GM18505 (cell line): ENCODE measurements at regions not wholly inside any gene's neighbourhood (a gene's known extent, or its start where the extent isn't known, plus 50 kb on each side); places are given as distances from the start of the nearest gene placed in this dataset.

Experiments
- ATAC-seq: cut with Tn5 transposase; IDR thresholded peaks from one replicate; pipeline ENCODE4 v1.9.1; 2021; ENCODE audit not compliant: unreplicated experiment
- POLR2A ChIP-seq: IDR thresholded peaks from 4 replicates; pipeline ENCODE4 v1.6.1; 2011; ENCODE audit warnings: borderline replicate concordance; ENCODE audit not compliant: insufficient read depth, insufficient read length; ENCODE audit errors: extremely low read depth

GRCh38 chr9:28900406-28900805 lies 1327.1 kb upstream of the C9orf72 start:
- ATAC-seq: no peak
- no peak for TF ChIP-seq POLR2A

DNA sequence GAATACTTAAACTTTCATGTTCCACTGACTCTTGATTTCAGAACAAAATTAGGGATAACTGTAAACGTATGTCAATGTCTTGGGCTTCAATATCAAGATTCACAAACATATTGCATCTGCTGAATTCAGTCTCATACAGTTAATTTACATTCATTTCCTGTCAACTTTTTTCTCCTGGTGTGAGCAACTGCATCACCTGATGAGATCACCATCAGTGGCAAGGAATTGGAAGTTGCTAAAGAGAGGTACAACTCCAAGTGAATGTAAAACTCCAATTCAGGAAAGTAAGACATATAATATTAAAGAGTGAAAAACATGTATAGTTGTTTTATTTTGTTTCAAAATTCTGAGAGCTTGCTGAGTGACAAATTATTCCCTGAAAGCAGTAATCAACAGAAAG lies 1336.2 kb upstream of the C9orf72 start:
- ATAC-seq: no peak
- TF ChIP-seq POLR2A: no peak

DNA sequence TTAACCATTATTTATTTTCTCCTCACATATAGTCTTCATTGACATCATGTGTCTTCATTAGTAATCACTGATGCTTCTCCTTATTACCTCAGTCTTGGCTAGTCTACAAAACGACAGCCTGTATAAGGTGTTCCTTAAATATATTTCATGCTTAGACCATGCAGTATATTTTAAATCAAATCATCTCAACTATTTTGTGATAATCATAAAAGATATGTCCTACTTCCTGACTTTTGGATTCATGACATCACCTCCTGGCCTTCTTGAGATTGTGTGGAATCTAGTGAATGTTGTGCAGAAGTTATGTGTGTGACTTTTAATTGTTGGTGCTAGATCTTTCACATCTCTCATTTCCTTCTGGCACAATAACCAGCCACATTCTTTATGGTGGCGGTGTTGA lies 1339.3 kb upstream of the C9orf72 start:
- TF ChIP-seq POLR2A: no peak
- no peak for ATAC-seq

- no peak for ATAC-seq
- no peak for TF ChIP-seq POLR2A
Observed at GRCh38 chr9:28915202-28915930, 1342.1 kb upstream of the C9orf72 start.

GRCh38 chr9:28916348-28916747 lies 1343.1 kb upstream of the C9orf72 start:
- ATAC-seq: no peak
- no peak for TF ChIP-seq POLR2A

DNA sequence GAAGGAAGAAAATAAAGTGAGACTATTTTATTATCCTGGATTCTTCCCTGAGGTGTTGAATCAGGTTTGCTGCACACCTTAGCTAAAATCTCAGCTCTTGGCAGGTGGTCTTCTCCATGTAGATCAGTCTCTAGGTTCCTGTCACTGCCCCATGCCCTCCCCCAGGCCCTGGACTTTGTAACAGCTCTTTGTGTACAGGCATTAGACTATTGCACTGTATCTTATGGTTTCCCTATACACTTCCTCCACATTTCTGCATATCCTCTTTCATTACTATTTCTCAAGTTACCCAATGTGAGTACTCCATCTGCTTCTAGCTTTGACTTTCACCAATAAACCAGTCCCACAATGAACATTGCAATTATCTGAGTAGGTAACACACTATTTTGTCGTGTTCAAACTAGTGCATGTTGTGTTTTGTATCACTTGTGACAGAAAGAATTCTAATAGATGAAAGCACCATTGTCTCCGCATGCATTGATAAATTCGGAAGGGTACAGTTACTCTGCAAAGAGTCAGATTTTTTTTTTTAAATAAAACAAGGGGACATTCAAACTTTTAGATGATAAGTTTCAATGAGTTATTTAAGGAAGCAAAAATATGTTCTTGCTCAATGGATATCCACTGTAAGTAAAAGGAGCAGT lies 1348.7 kb upstream of the C9orf72 start:
- TF ChIP-seq POLR2A: no peak
- ATAC-seq: no peak

DNA sequence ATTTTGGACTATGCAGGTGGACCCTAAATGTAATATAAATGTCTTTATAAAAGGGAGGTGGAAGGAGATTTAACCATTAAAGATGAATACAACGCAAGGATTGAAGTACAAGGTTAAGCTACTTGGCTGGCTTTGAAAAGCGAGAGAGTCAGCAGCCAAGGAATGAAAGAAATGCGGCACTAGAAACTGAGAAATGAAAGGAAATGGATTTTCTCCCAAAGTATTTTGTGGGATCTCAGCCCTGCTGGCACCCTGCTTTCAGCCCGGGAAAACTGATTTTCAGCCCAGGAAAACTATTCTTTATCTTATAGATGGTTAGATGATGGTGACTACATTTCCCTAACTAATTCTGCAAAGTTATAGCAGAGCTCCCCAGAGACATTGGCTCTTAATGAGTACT lies 1349.6 kb upstream of the C9orf72 start:
- ATAC-seq: no peak
- no peak for TF ChIP-seq POLR2A

GRCh38 chr9:28923351-28923750 lies 1350.1 kb upstream of the C9orf72 start:
- no peak for ATAC-seq
- TF ChIP-seq POLR2A: no peak

DNA sequence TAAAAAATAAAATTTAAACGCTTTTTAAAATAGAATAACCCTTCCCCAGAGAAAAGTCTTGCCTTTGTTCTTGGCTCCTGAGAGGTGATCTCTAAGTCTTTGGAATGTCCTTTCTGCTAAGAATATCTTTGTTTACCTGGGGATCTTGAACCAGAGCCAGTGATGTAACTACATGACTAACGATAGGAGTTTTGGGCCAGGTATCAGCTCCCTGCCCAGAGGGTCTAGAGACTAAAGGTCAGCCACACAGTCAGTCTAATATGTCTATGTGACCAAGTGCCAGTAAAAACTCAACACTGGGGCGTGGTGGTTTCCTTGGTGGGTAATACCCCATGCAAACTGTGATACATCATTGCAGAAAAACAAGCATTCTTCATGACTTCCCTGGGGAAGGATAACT lies 1351.9 kb upstream of the C9orf72 start:
- no peak for TF ChIP-seq POLR2A
- ATAC-seq: no peak

DNA sequence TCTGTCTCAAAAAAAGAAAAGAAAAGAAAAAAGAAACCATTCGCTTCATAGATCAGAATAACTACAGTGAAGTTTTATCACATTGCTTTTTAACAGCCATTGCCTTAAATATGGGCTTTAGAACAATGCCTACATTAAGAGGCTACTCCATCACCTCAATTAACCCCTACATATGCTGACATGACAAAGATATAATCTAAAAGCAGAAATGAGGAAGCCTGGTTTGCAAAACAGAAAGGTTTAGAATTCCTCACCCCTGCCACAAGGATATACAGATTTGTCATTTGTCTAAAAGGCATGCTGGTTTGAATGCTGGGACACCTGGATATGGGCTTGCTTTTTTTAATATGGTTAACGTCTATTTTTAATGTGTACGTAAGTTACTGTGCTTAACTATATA lies 1353.0 kb upstream of the C9orf72 start:
- TF ChIP-seq POLR2A: no peak
- ATAC-seq: no peak

DNA sequence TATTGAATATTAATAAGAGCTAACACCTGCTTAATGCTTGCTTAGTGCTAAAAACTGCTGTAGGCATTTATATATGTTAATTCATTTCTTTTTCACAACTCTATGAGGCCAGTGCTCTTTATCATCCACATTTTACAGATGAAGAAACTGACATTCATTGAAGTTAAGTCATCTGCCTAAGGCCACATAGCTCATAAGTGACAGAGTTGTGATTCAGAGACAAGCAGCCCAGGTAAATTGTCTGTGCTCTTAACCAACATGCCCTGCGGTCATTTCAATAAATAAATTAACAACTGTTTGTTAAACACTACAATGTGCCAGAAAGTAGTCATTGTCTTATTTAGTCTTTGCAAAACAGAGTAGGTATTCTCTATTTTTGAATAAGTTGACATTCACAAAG lies 1354.4 kb upstream of the C9orf72 start:
- no peak for ATAC-seq
- no peak for TF ChIP-seq POLR2A

- no peak for ATAC-seq
- TF ChIP-seq POLR2A: no peak
Observed at GRCh38 chr9:28929433-28929832, 1356.2 kb upstream of the C9orf72 start.

DNA sequence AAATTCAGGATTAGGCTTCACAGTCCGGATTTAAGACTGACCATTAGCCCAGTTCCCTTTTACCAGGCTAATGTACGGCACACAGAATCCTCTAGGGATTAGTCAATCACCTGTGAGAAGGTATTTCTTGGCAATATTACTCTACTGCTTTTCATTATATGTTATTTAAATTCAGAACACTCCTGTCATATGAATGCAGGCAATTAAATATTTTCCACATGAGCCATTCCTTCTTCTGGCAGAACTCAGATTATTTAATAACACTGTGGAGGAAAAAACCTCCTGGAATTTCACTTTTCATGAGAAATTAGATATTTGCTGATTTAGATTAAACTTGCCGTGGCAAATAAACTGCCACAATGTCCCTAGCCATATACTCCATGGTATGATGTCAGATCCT lies 1357.5 kb upstream of the C9orf72 start:
- no peak for TF ChIP-seq POLR2A
- ATAC-seq: no peak

GRCh38 chr9:28934111-28934510 lies 1360.8 kb upstream of the C9orf72 start:
- no peak for TF ChIP-seq POLR2A
- ATAC-seq: no peak
